Upper lobe of left lung (tissue), 6 donors: ENCODE measurements at regions not wholly inside any gene's neighbourhood (a gene's known extent, or its start where the extent isn't known, plus 50 kb on each side); places are given as distances from the start of the nearest gene placed in this dataset.

Experiments used
- ATAC-seq, 2 donors: fragments of 200-7000 bp; cut with Tn5 transposase; one replicate each; pipeline ENCODE4 v1.9.1; 2022; ENCODE audit warnings: mild to moderate bottlenecking in 2 of 2, moderate library complexity in 2 of 2; ENCODE audit not compliant: low FRiP score in 2 of 2
- DNase-seq, 2 donors: peaks; one replicate each; pipeline ENCODE4 v3.0.0-alpha.2; 2019 to 2020
- H3K27ac ChIP-seq, 4 donors: fragments of 200-600 bp; sonication (generic); one replicate each; pipeline ENCODE4 v1.5.1; 2016 to 2019
- H3K27me3 ChIP-seq, 4 donors: fragments of 200-600 bp; sonication (generic); one replicate each; pipeline ENCODE4 v1.5.1; 2017 to 2019
- H3K36me3 ChIP-seq, 4 donors: fragments of 200-600 bp; sonication (generic); one replicate each; pipeline ENCODE4 v1.5.1; 2016 to 2019
- H3K4me1 ChIP-seq, 4 donors: fragments of 200-600 bp; sonication (generic); one replicate each; pipeline ENCODE4 v1.5.1; 2018 to 2019
- H3K4me3 ChIP-seq, 4 donors: fragments of 200-600 bp; sonication (generic); one replicate each; pipeline ENCODE4 v1.5.1; 2017 to 2019; ENCODE audit warnings: mild to moderate bottlenecking in 2 of 4, moderate library complexity in 1 of 4
- H3K9me3 ChIP-seq, 4 donors: fragments of 200-600 bp; sonication (generic); one replicate each; pipeline ENCODE4 v1.5.1; 2018 to 2019
- CTCF ChIP-seq, 6 experiments: fragments of 450-650 bp in 4 of 6; fragments of 200-600 bp in 2 of 6; sonication (generic) in 2 of 6; IDR thresholded peaks; one replicate each; pipeline ENCODE4 v1.5.1; 2016 to 2019; ENCODE audit warnings: antibody characterized with exemption in 6 of 6
- EP300 ChIP-seq, 4 donors: sonication (generic); formaldehyde crosslinking; IDR thresholded peaks; one replicate each; pipeline ENCODE4 v1.5.1; 2017; ENCODE audit warnings: antibody characterized with exemption in 4 of 4, control low read depth in 2 of 4
- POLR2A ChIP-seq, 4 donors: fragments of 450-650 bp; IDR thresholded peaks; one replicate each; pipeline ENCODE4 v1.5.1; 2016 to 2017; ENCODE audit warnings: antibody characterized with exemption in 4 of 4, mild to moderate bottlenecking in 2 of 4
- POLR2AphosphoS5 ChIP-seq, 2 donors: sonication (generic); formaldehyde crosslinking; IDR thresholded peaks; one replicate each; pipeline ENCODE4 v1.5.1; 2017; ENCODE audit warnings: antibody characterized with exemption in 2 of 2
- WGBS, 2 donors: methylation state at CpG; one replicate each; pipeline ENCODE4 v1.1.5; 2017 to 2018; 5-methylcytosine and 5-hydroxymethylcytosine counted together
- donor health status: DM: no; HTN: no; CAD: no; lungs with moderate emphysema.
- donor health status: DM: no; HTN: yes; CAD: no; lungs with severe emphysema.

- H3K27me3 ChIP-seq: no peaks in the 10 kb centered on the region
- H3K36me3 ChIP-seq: no peaks in the 10 kb centered on the region
- no peaks in the 10 kb centered on the region for H3K4me1 ChIP-seq
- no peak for DNase-seq
- ATAC-seq: no peak
- H3K27ac ChIP-seq: no peak overlapping the region
- no peaks in the 10 kb centered on the region for H3K9me3 ChIP-seq
- no peak overlapping the region for H3K4me3 ChIP-seq
- 58 to 61% methylated on average over 4 of the region's 4 CpGs for WGBS, 2 donors
- TF ChIP-seq EP300 (IDR thresholded peaks at IDR 0.05): no peak
Measured at GRCh38 chr16:66001432-66001831, 365.1 kb upstream of the CDH5 start.

- Histone ChIP-seq H3K4me3 (no peak overlapping the region), H3K27ac (no peak overlapping the region), H3K36me3 (no peaks in the 10 kb centered on the region), H3K4me1 (no peaks in the 10 kb centered on the region), H3K27me3 (no peaks in the 10 kb centered on the region), H3K9me3 (no peaks in the 10 kb centered on the region)
- ATAC-seq: no peak
- 65 to 81% methylated on average over 4 to 5 of the region's 5 CpGs for WGBS, 2 donors
- TF ChIP-seq EP300 (IDR thresholded peaks at IDR 0.05) (no peak), CTCF (IDR thresholded peaks at IDR 0.05) (no peak), POLR2AphosphoS5 (IDR thresholded peaks at IDR 0.05) (no peak), POLR2A (IDR thresholded peaks at IDR 0.05) (no peak)
- no peak for DNase-seq
Measured at GRCh38 chr16:65998443-65998842, 368.0 kb upstream of the CDH5 start.

DNA sequence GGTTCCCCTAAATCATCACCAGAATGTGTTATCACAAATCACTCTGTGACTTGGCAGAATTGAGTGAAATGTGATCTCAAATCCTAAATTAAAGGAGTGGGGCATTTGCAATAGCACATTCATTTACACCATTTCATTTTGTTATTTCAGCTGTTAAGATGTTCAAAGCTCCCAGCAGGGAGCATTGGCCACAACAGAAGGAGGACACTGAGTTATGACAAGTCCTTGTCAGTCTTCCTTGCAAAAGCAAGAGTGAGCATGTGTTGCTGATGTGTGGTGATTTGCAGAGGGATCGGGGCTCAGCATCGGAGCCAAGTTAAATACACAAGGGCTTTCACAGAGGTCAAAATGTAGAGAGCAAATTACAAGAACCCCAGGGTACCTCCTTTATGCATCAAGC lies 372.2 kb upstream of the CDH5 start:
- WGBS, 2 donors: 59 to 86% methylated on average over 2 of the region's 2 CpGs
- Histone ChIP-seq H3K27me3 (no peaks in the 10 kb centered on the region), H3K4me1 (no peaks in the 10 kb centered on the region), H3K4me3 (no peak overlapping the region), H3K9me3 (no peaks in the 10 kb centered on the region), H3K36me3 (no peaks in the 10 kb centered on the region), H3K27ac (no peak overlapping the region)
- DNase-seq (no peak), ATAC-seq (no peak)
- TF ChIP-seq CTCF (IDR thresholded peaks at IDR 0.05) (no peak), POLR2AphosphoS5 (IDR thresholded peaks at IDR 0.05) (no peak), POLR2A (IDR thresholded peaks at IDR 0.05) (no peak), EP300 (IDR thresholded peaks at IDR 0.05) (no peak)

DNA sequence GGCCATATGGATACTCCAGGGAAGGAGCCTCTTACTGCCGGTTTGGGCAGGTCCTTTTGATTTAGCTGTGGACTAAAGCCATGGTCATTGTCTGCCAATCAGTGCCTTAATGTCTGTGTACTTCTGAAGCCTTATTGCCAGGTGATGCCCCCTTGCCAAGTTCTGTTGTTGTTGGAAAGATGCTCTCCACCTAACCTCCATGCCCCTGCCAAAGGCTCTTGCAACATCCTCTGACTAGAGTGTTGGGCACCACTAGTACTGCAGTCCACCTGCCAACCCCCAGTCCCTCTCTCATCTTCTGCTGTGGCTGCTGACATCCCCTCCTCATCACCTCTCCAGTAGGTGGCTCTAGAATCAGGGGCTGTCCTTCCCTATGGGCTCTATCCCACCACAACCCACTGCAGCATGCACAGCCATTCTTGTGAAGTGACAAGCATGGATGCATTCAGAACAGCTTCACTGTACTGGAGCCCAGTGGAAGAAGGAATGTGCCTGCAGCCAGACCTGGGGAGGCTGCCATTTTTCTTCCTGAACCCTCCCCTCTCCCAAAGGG lies 375.3 kb upstream of the CDH5 start:
- Histone ChIP-seq H3K4me1 (no peaks in the 10 kb centered on the region), H3K4me3 (no peak overlapping the region), H3K9me3 (no peaks in the 10 kb centered on the region), H3K36me3 (no peaks in the 10 kb centered on the region), H3K27me3 (no peaks in the 10 kb centered on the region), H3K27ac (no peak overlapping the region)
- 57 to 71% methylated on average over 1 of the region's 1 CpG for WGBS, 2 donors
- no peak for TF ChIP-seq POLR2AphosphoS5 (IDR thresholded peaks at IDR 0.05)
- no peak for TF ChIP-seq POLR2A (IDR thresholded peaks at IDR 0.05)
- TF ChIP-seq EP300 (IDR thresholded peaks at IDR 0.05): no peak
- no peak for TF ChIP-seq CTCF (IDR thresholded peaks at IDR 0.05)
- DNase-seq (no peak), ATAC-seq (no peak)

GRCh38 chr16:65989861-65990604 lies 376.5 kb upstream of the CDH5 start:
- ATAC-seq: no peak
- DNase-seq: no peak
- no peaks in the 10 kb centered on the region for H3K9me3 ChIP-seq
- TF ChIP-seq POLR2A (IDR thresholded peaks at IDR 0.05): no peak
- TF ChIP-seq EP300 (IDR thresholded peaks at IDR 0.05): no peak
- no peak for TF ChIP-seq CTCF (IDR thresholded peaks at IDR 0.05)
- TF ChIP-seq POLR2AphosphoS5 (IDR thresholded peaks at IDR 0.05): no peak
- 50 to 70% methylated on average over 5 of the region's 5 CpGs for WGBS, 2 donors
- no peak overlapping the region for H3K4me3 ChIP-seq
- no peaks in the 10 kb centered on the region for H3K36me3 ChIP-seq
- H3K27ac ChIP-seq: no peak overlapping the region
- no peaks in the 10 kb centered on the region for H3K4me1 ChIP-seq
- H3K27me3 ChIP-seq: no peaks in the 10 kb centered on the region
